Activated T-helper 1 cell treated with anti-CD3 and anti-CD28 coated beads, Interleukin-12 subunit alpha, Interleukin-12 subunit beta, Interleukin-2, Interleukin-4 antibody, amounts not matched to agents 30 ng/mL and 10 ng/mL and 1 ng/mL, durations not matched to agents 14 hours and 24 hours and 36 hours (primary cell): ENCODE measurements at regions not wholly inside any gene's neighbourhood (a gene's known extent, or its start where the extent isn't known, plus 50 kb on each side); places are given as distances from the start of the nearest gene placed in this dataset.

ENCODE experiments used
- DNase-seq: peaks from one replicate; pipeline ENCODE4 v3.0.0; 2021; ENCODE audit warnings: low spot score
- H3K27ac Mint-ChIP-seq: one replicate; pipeline ENCODE4 v1.8.0; 2021; ENCODE audit warnings: mild to moderate bottlenecking, mixed read lengths
- H3K27me3 Mint-ChIP-seq: one replicate; pipeline ENCODE4 v1.8.0; 2022; ENCODE audit warnings: mild to moderate bottlenecking, moderate library complexity, mixed read lengths; ENCODE audit not compliant: insufficient read depth
- H3K36me3 Mint-ChIP-seq: one replicate; pipeline ENCODE4 v1.8.0; 2021; ENCODE audit warnings: low read depth, mixed read lengths
- H3K4me1 Mint-ChIP-seq: one replicate; pipeline ENCODE4 v1.8.0; 2021; ENCODE audit warnings: low read depth, mixed read lengths
- H3K4me3 Mint-ChIP-seq: one replicate; pipeline ENCODE4 v1.8.0; 2021; ENCODE audit warnings: mild to moderate bottlenecking, moderate library complexity, mixed read lengths
- H3K9me3 Mint-ChIP-seq: one replicate; pipeline ENCODE4 v1.8.0; 2021; ENCODE audit warnings: mixed read lengths
- intact Hi-C: fragments of 100-400 bp; cut with micrococcal nuclease; formaldehyde crosslinking; loops from one replicate; pipeline ENCODE4 v1.15.1; 2024

DNA sequence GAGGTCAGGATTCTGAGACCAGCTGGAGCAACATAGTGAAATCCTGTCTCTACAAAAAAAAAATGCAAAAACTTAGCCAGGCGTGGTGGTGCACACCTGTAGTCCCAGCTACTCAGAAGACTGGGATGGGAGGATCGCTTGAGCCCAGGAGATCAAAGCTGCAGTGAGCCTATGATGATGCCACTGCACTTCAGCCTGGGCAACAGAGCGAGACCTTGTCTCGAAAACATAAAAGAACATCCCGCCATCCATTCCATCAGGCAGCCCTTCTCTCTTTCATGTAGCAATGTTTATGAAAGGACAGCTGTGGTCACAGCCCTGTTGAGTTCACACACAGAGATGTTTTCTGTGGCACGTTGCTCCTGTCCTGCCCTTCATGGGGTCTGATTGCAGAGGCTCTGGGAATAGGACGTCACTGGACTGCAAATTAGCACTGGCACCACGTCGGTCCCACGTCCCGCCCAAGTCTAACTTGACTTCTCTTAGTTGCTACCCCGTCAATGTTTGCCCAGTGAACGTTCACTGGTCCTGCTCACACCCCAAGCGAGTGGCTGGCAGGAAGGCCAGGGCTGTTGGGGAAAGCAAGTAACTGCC is 64.5 kb upstream of the MYL10 start:
- peaks cover 6% of the 10 kb centered on the region for H3K4me1 Mint-ChIP-seq
- no peak overlapping the region for H3K4me3 Mint-ChIP-seq
- no peaks in the 10 kb centered on the region for H3K36me3 Mint-ChIP-seq
- intact Hi-C loops, result no loop called here
- H3K27ac Mint-ChIP-seq, result no peak overlapping the region
- no peak for DNase-seq
- no peaks in the 10 kb centered on the region for H3K9me3 Mint-ChIP-seq
- H3K27me3 Mint-ChIP-seq, result peaks cover 5% of the 10 kb centered on the region

DNA sequence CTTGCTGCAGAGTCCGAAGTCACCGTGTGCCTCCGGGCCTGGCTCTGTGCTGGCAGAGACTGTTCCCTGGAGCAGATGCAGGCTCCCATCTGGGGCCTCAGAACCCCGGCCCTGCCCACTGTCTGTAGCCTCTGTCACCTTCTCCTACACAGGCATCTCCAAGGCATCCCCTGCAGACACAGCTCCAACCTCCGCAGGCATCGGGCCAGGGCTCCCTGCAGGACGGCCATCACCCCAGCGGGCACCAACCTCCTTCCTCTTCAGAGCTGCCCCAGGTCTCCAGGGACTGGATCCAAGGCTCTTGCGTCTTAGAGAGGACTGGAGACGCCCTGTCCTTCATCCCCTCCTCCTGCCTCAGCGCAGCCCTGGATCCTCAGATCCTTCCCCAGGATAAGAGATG is 69.9 kb upstream of the MYL10 start:
- no peaks in the 10 kb centered on the region for H3K4me1 Mint-ChIP-seq
- DNase-seq, result no peak
- H3K27me3 Mint-ChIP-seq, result peaks cover 3% of the 10 kb centered on the region
- H3K4me3 Mint-ChIP-seq, result no peak overlapping the region
- intact Hi-C loops, result no loop called here
- H3K9me3 Mint-ChIP-seq, result no peaks in the 10 kb centered on the region
- no peak overlapping the region for H3K27ac Mint-ChIP-seq
- no peaks in the 10 kb centered on the region for H3K36me3 Mint-ChIP-seq

DNA sequence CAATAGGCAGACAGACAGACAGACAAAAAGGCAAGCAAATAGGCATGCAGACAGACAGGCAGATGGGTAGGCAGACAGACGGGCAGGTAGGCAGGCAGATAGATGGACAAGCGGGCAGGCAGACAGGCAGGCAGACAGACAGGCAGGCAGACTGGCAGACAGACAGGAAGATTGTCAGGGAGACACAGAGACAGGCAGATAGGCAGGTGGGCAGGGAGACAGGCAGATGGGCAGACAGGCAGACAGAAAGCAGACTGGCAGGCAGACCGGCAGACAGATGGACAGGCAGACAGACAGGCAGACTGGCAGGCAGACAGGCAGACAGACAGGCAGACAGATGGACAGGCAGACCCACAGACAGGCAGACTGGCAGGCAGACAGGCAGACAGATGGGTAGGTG is 70.3 kb upstream of the MYL10 start:
- no peak for DNase-seq
- H3K4me1 Mint-ChIP-seq, result no peaks in the 10 kb centered on the region
- no peaks in the 10 kb centered on the region for H3K36me3 Mint-ChIP-seq
- intact Hi-C loops, result no loop called here
- peaks cover 3% of the 10 kb centered on the region for H3K27me3 Mint-ChIP-seq
- no peak overlapping the region for H3K27ac Mint-ChIP-seq
- H3K4me3 Mint-ChIP-seq, result no peak overlapping the region
- no peaks in the 10 kb centered on the region for H3K9me3 Mint-ChIP-seq

DNA sequence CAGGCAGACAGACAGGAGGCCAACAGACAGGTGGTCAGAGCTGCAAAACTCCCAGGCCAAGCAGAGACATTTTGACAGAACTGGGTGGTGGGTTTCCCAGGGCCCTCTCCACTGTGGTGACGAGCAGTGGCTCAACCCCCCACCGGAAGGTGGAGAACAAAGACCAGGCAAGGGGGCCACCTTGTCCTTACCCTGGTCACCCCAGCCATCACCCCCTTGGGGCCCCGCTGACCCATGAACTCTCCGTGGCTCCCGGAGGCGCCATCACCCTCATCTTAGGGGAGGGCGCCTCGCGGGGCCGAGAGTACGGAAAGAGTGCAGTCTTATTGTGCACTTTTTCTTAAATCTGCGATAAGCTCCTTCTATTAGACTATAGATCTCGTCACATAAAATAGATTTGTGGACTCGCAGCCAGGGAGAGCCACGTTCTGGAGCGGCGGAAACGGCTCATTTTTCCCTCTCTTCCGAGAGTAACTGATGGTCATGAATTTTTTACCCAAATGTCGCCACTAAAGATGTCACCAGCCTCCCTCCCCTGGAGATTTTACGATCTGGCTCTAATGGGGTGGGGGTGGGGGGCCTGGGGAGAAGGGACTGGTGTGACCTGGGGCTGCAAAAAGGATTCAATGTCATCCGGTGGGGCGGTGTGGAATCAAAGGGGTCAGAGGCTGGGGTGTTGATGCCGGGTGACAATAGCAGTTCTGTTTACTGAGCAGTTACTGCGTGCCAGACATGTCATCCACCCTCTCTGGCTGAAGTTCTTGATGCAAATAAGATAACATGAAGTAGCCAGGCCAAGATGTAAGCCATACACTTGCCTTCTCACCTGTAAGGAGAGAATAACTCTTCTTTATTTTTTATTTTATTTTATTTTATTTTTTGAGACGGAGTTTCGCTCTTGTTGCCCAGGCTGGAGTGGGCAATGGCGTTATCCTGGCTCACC is 71.1 kb upstream of the MYL10 start:
- Mint-ChIP-seq H3K27me3 (peaks cover 3% of the 10 kb centered on the region), H3K36me3 (no peaks in the 10 kb centered on the region), H3K27ac (no peak overlapping the region), H3K4me3 (no peak overlapping the region), H3K4me1 (no peaks in the 10 kb centered on the region), H3K9me3 (no peaks in the 10 kb centered on the region)
- intact Hi-C loops, result no loop called here
- no peak for DNase-seq

DNA sequence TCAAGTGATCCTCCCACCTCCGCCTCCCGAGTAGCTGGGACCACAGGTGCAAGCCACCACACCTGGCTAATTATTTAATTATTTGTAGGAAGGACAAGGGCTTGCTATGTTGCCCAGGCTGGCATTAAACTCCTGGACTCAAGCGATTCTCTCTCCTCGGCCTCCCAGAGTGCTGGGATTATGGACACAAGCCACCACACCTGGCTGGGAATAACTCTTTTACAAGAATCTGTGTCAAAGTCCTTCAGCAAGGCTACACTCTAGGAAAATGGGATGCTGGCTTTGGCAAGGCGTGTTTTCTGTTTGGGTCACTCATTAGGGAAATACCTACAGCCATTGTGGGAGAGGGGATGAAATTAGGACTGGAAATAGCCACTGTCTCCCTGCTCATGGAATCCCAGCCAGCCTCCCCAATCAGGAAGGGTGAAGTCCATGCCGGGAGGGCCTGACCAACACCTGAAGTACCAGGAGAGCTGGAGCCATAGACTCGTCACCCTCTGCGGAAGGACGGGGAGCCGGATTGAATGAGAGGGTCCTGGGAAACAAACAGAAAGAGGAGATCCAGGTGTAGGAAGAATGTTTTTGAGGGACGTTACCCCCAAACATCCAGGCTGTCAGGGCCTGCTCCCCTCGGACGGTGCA is 72.2 kb upstream of the MYL10 start:
- H3K9me3 Mint-ChIP-seq, result no peaks in the 10 kb centered on the region
- H3K4me1 Mint-ChIP-seq, result no peaks in the 10 kb centered on the region
- no peak overlapping the region for H3K27ac Mint-ChIP-seq
- H3K36me3 Mint-ChIP-seq, result no peaks in the 10 kb centered on the region
- DNase-seq, result no peak
- peaks cover 7% of the 10 kb centered on the region for H3K27me3 Mint-ChIP-seq
- intact Hi-C loops, result no loop called here
- H3K4me3 Mint-ChIP-seq, result no peak overlapping the region

DNA sequence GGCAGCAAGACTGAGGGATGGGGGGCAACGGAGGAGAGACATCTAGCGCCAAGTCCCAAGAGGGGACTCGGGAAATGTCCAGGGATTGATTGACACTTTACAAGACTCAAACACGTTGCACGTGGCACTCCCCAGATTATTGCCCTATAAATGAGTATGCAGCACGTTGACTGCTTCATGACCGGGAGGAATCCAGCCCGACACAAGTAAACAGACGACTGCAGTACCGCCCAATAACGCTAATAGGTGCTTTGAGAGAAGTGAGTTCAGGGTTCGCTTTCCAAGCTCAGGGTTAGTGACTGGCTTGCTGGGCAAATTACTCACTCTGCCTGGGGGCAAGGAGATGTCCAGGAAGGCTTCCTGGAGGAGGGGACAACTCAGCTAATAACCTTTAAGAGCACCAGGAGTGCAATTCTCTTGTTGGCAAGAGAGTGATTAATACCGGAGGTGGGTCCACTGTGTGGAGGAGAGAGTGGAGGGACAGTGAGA is 73.3 kb upstream of the MYL10 start:
- intact Hi-C loops, result no loop called here
- H3K36me3 Mint-ChIP-seq, result no peaks in the 10 kb centered on the region

DNA sequence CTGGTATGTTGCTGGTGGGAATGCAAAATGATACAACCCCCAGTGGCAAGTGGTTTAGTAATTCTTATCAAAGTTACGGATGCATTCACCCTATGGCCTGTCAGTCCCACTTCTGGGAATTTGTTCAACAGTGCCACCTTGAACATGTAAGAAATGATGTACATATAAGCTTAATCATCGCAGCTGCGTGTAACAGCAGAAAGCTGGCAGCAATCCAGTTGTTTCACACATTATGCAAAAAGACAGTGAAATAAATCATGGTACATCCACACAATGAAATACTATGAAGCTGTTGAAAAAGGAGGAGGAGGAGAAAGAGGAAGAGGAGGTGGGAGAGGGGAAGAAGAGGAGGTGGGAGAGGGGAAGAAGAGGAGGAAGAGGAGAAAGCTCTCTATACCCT is 76.2 kb upstream of the MYL10 start:
- no peak for DNase-seq
- intact Hi-C loops, result no loop called here
- H3K36me3 Mint-ChIP-seq, result no peaks in the 10 kb centered on the region
- no peak overlapping the region for H3K27ac Mint-ChIP-seq
- H3K27me3 Mint-ChIP-seq, result peaks cover 5% of the 10 kb centered on the region
- H3K9me3 Mint-ChIP-seq, result no peaks in the 10 kb centered on the region
- no peaks in the 10 kb centered on the region for H3K4me1 Mint-ChIP-seq
- no peak overlapping the region for H3K4me3 Mint-ChIP-seq

More for the DNA sequence above, 73.3 kb upstream of the MYL10 start:
- no peak for DNase-seq
- Mint-ChIP-seq H3K27me3 (peaks cover 7% of the 10 kb centered on the region), H3K4me1 (no peaks in the 10 kb centered on the region), H3K4me3 (no peak overlapping the region), H3K9me3 (no peaks in the 10 kb centered on the region), H3K27ac (no peak overlapping the region)

DNA sequence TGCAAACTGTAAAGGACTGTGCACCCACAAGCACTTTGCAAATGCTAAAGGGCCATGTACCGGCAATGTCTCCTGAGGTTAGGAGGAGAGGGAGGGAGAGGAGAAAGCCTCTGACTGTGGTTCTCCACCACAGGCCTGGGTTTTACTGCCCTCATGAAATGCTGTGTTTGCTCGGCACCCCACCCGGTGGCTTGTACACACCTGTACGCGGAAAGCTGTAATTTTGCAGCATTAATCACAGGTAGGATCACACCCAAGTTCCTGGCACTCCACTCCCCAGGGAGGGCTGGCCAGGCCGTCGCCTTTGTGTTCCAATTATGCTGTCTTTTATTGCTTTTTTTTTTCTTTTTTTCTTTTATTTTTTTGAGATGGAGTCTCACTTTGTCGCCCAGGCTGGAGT is 78.5 kb upstream of the MYL10 start:
- Mint-ChIP-seq H3K27me3 (peaks cover 7% of the 10 kb centered on the region), H3K4me3 (no peak overlapping the region), H3K36me3 (no peaks in the 10 kb centered on the region), H3K27ac (no peak overlapping the region), H3K4me1 (no peaks in the 10 kb centered on the region), H3K9me3 (no peaks in the 10 kb centered on the region)
- DNase-seq, result no peak
- intact Hi-C loops, result no loop called here

DNA sequence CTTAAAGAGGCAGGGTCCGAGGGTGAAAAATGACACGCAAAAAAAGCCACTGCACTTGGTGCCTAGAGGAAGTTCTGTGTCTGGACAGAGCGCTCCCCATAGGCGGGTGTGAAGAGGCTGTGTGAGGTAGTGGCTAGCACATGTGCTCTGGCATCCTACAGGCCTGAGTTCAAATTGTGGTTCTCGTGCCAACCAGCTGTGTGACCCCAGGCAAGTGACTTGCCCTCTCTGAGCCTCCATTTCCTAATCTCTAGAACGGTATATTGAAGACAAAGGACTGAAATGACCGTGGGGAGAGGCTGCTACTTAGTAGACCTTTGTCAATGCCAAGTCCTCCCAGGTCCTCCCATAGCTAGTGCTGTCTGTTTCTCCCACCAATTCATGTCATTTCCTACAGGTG is 79.1 kb upstream of the MYL10 start:
- no peak for DNase-seq
- no peaks in the 10 kb centered on the region for H3K9me3 Mint-ChIP-seq
- H3K36me3 Mint-ChIP-seq, result no peaks in the 10 kb centered on the region
- peaks cover 7% of the 10 kb centered on the region for H3K27me3 Mint-ChIP-seq
- intact Hi-C loops, result no loop called here
- H3K4me3 Mint-ChIP-seq, result no peak overlapping the region
- no peak overlapping the region for H3K27ac Mint-ChIP-seq
- no peaks in the 10 kb centered on the region for H3K4me1 Mint-ChIP-seq

DNA sequence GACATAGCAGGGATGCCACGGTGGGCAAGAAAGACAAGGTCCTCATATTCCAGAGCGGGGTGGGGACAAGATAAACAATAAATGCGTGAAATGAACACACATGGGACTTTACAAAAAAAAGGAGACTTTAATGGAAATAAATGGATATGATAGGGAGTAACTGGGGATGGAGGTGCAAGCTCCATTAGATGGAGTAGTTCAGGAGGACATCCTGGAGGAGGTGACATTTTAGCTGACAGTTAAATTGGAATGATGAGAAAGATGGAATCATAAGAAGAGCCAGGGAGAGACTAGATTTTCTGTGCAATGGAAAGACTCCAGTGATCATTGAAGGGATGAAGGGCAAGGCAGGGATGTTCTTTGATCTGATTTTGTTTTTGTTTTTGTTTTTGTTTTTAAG is 83.6 kb upstream of the MYL10 start:
- no peaks in the 10 kb centered on the region for H3K9me3 Mint-ChIP-seq

DNA sequence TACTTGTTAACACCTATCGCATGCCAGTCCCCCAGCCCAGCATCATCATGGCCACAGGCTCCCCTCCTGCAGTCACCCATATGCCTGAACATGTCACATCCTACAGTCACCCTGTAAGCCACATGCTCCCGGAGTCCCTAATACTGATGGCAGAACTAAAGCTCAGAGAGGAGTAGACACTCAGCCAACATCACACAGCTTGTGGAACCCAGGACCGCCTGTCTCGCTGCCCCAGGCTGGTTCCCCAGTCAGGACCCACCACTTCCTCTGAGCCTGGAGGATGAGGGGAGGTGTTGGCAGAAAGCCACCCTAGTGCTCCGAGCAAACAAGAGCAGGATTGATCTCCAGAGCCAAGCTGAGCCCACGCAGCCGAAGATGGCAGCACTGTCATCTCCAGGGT is 85.0 kb upstream of the MYL10 start:
- H3K27me3 Mint-ChIP-seq, result peaks cover 3% of the 10 kb centered on the region
- intact Hi-C loops, result no loop called here
- DNase-seq, result no peak
- H3K36me3 Mint-ChIP-seq, result no peaks in the 10 kb centered on the region
- H3K9me3 Mint-ChIP-seq, result no peaks in the 10 kb centered on the region
- no peak overlapping the region for H3K27ac Mint-ChIP-seq
- no peak overlapping the region for H3K4me3 Mint-ChIP-seq
- no peaks in the 10 kb centered on the region for H3K4me1 Mint-ChIP-seq

More for the DNA sequence above, 83.6 kb upstream of the MYL10 start:
- Mint-ChIP-seq H3K36me3 (no peaks in the 10 kb centered on the region), H3K27me3 (peaks cover 3% of the 10 kb centered on the region), H3K4me1 (no peaks in the 10 kb centered on the region), H3K27ac (no peak overlapping the region), H3K4me3 (no peak overlapping the region)
- intact Hi-C loops, result no loop called here
- no peak for DNase-seq

DNA sequence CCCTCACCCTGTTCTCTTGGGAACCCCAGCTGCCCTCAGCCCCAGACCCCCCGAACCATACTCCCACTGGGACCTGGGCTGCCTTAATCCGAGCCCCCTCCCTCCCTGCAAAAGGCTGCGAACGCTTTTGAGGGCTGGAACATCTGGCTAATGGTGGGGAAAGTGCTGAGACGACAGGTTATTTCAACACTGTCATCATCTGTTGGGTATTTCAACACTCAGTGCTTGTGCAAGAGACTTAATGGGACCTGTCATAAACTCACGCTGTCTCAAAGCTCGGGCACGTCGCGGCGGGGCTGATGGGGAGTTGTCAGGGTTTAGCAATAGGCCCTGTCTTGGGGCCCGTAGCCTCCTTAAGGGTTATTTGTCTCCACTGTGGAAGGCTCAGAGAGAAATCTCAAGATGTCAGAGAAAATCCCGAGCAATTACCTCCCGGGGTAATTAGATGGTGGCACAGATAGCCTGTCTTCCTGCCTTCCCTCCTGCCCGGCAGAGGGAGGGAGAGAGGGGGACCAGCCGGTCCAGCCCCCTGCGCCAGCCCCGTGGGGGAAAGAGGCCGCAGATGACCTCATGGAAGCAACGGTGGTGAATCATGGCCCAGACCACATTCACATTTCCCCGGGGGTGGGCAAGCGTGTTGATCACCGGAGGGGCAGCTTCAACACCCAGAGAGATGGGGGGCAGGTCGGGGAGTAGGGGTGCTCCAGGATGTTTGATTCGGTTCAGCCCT is 88.7 kb upstream of the MYL10 start:
- Mint-ChIP-seq H3K4me1 (no peaks in the 10 kb centered on the region), H3K4me3 (no peak overlapping the region)
- intact Hi-C loops, result no loop called here

More for the DNA sequence above, 88.7 kb upstream of the MYL10 start:
- Mint-ChIP-seq H3K27ac (no peak overlapping the region), H3K27me3 (no peaks in the 10 kb centered on the region), H3K9me3 (no peaks in the 10 kb centered on the region), H3K36me3 (no peaks in the 10 kb centered on the region)
- DNase-seq, result no peak
